ENCODE measurements at regions not wholly inside any gene's neighbourhood (a gene's known extent, or its start where the extent isn't known, plus 50 kb on each side); places are given as distances from the start of the nearest gene placed in this dataset.
A peak's percentile ranks its signal among the peaks of the same experiment; 100 is the strongest.

GRCh38 chr9:134251296-134252069 is 74.8 kb upstream of the RXRA start:
- Mint-ChIP-seq H3K27me3 (no peaks in the 10 kb centered on the region), H3K27ac (no peak overlapping the region), H3K9me3 (peaks cover 6% of the 10 kb centered on the region), H3K4me3 (no peak overlapping the region), H3K4me1 (ENCODE audit: low read depth) (no peaks in the 10 kb centered on the region), H3K36me3 (ENCODE audit: low read depth) (no peaks in the 10 kb centered on the region)
- DNase-seq: no peak

GRCh38 chr9:134252084-134252830 is 74.0 kb upstream of the RXRA start:
- H3K36me3 Mint-ChIP-seq (ENCODE audit: low read depth): no peaks in the 10 kb centered on the region
- no peak overlapping the region for H3K4me3 Mint-ChIP-seq
- no peak overlapping the region for H3K27ac Mint-ChIP-seq
- H3K4me1 Mint-ChIP-seq (ENCODE audit: low read depth): no peaks in the 10 kb centered on the region
- no peak for DNase-seq
- H3K27me3 Mint-ChIP-seq: no peaks in the 10 kb centered on the region
- H3K9me3 Mint-ChIP-seq: peaks cover 6% of the 10 kb centered on the region

- no peaks in the 10 kb centered on the region for H3K27me3 Mint-ChIP-seq
- H3K36me3 Mint-ChIP-seq (ENCODE audit: low read depth): no peaks in the 10 kb centered on the region
- no peaks in the 10 kb centered on the region for H3K9me3 Mint-ChIP-seq
- no peaks in the 10 kb centered on the region for H3K4me1 Mint-ChIP-seq (ENCODE audit: low read depth)
- peak overlapping the region; percentile 56 for H3K27ac Mint-ChIP-seq
- DNase-seq: no peak
- H3K4me3 Mint-ChIP-seq: no peak overlapping the region
Measured at GRCh38 chr9:134253606-134254205, 72.5 kb upstream of the RXRA start.

- no peaks in the 10 kb centered on the region for H3K4me1 Mint-ChIP-seq (ENCODE audit: low read depth)
- H3K27me3 Mint-ChIP-seq: no peaks in the 10 kb centered on the region
- H3K9me3 Mint-ChIP-seq: no peaks in the 10 kb centered on the region
- H3K27ac Mint-ChIP-seq: no peak overlapping the region
- H3K36me3 Mint-ChIP-seq (ENCODE audit: low read depth): no peaks in the 10 kb centered on the region
- H3K4me3 Mint-ChIP-seq: no peak overlapping the region
- DNase-seq: no peak
Measured at GRCh38 chr9:134258332-134258731, 67.9 kb upstream of the RXRA start.

- Mint-ChIP-seq H3K36me3 (ENCODE audit: low read depth) (no peaks in the 10 kb centered on the region), H3K27ac (no peak overlapping the region), H3K9me3 (no peaks in the 10 kb centered on the region), H3K27me3 (peaks cover 4% of the 10 kb centered on the region), H3K4me3 (no peak overlapping the region), H3K4me1 (ENCODE audit: low read depth) (no peaks in the 10 kb centered on the region)
- no peak for DNase-seq
Measured at GRCh38 chr9:134258828-134259546, 67.3 kb upstream of the RXRA start.

GRCh38 chr9:134259708-134260107 is 66.5 kb upstream of the RXRA start:
- Mint-ChIP-seq H3K4me1 (ENCODE audit: low read depth) (no peaks in the 10 kb centered on the region), H3K27ac (no peak overlapping the region), H3K36me3 (ENCODE audit: low read depth) (no peaks in the 10 kb centered on the region)

GRCh38 chr9:134260801-134261200 is 65.5 kb upstream of the RXRA start:
- Mint-ChIP-seq H3K27me3 (peaks cover 16% of the 10 kb centered on the region), H3K27ac (no peak overlapping the region), H3K9me3 (no peaks in the 10 kb centered on the region), H3K36me3 (ENCODE audit: low read depth) (no peaks in the 10 kb centered on the region), H3K4me1 (ENCODE audit: low read depth) (no peaks in the 10 kb centered on the region), H3K4me3 (no peak overlapping the region)
- DNase-seq: no peak

More at GRCh38 chr9:134259708-134260107, 66.5 kb upstream of the RXRA start:
- Mint-ChIP-seq H3K9me3 (no peaks in the 10 kb centered on the region), H3K4me3 (no peak overlapping the region), H3K27me3 (peaks cover 8% of the 10 kb centered on the region)
- DNase-seq: no peak

- H3K27me3 Mint-ChIP-seq: peaks cover 29% of the 10 kb centered on the region
- H3K9me3 Mint-ChIP-seq: no peaks in the 10 kb centered on the region
- no peaks in the 10 kb centered on the region for H3K4me1 Mint-ChIP-seq (ENCODE audit: low read depth)
- H3K36me3 Mint-ChIP-seq (ENCODE audit: low read depth): no peaks in the 10 kb centered on the region
- no peak overlapping the region for H3K27ac Mint-ChIP-seq
- DNase-seq: no peak
- no peak overlapping the region for H3K4me3 Mint-ChIP-seq
Measured at GRCh38 chr9:134262035-134262434, 64.2 kb upstream of the RXRA start.

- H3K4me3 Mint-ChIP-seq: no peak overlapping the region
- no peak overlapping the region for H3K27ac Mint-ChIP-seq
- H3K36me3 Mint-ChIP-seq (ENCODE audit: low read depth): no peaks in the 10 kb centered on the region
- no peak for DNase-seq
- peaks cover 35% of the 10 kb centered on the region for H3K27me3 Mint-ChIP-seq
- no peaks in the 10 kb centered on the region for H3K4me1 Mint-ChIP-seq (ENCODE audit: low read depth)
- H3K9me3 Mint-ChIP-seq: no peaks in the 10 kb centered on the region
Measured at GRCh38 chr9:134263596-134263995, 62.7 kb upstream of the RXRA start.

- no peak for DNase-seq
- Mint-ChIP-seq H3K36me3 (ENCODE audit: low read depth) (no peaks in the 10 kb centered on the region), H3K4me3 (no peak overlapping the region), H3K4me1 (ENCODE audit: low read depth) (no peaks in the 10 kb centered on the region), H3K27me3 (peaks cover 40% of the 10 kb centered on the region), H3K9me3 (no peaks in the 10 kb centered on the region), H3K27ac (no peak overlapping the region)
Measured at GRCh38 chr9:134264169-134264568, 62.1 kb upstream of the RXRA start.

GRCh38 chr9:134265078-134265477 is 61.2 kb upstream of the RXRA start:
- no peak for DNase-seq
- no peaks in the 10 kb centered on the region for H3K4me1 Mint-ChIP-seq (ENCODE audit: low read depth)
- H3K27ac Mint-ChIP-seq: no peak overlapping the region
- no peak overlapping the region for H3K4me3 Mint-ChIP-seq
- H3K27me3 Mint-ChIP-seq: peaks cover 40% of the 10 kb centered on the region
- H3K36me3 Mint-ChIP-seq (ENCODE audit: low read depth): no peaks in the 10 kb centered on the region
- H3K9me3 Mint-ChIP-seq: no peaks in the 10 kb centered on the region

- Mint-ChIP-seq H3K27me3 (peaks cover 43% of the 10 kb centered on the region), H3K4me3 (no peak overlapping the region), H3K4me1 (ENCODE audit: low read depth) (no peaks in the 10 kb centered on the region), H3K36me3 (ENCODE audit: low read depth) (no peaks in the 10 kb centered on the region), H3K9me3 (no peaks in the 10 kb centered on the region), H3K27ac (no peak overlapping the region)
- DNase-seq: no peak
Measured at GRCh38 chr9:134266418-134266817, 59.8 kb upstream of the RXRA start.

GRCh38 chr9:134267305-134267880 is 58.9 kb upstream of the RXRA start:
- Mint-ChIP-seq H3K9me3 (no peaks in the 10 kb centered on the region), H3K4me1 (ENCODE audit: low read depth) (no peaks in the 10 kb centered on the region), H3K4me3 (no peak overlapping the region), H3K36me3 (ENCODE audit: low read depth) (no peaks in the 10 kb centered on the region), H3K27me3 (peaks cover 43% of the 10 kb centered on the region), H3K27ac (no peak overlapping the region)
- DNase-seq: no peak

All from activated T-cell treated with anti-CD3 and anti-CD28 coated beads, Interleukin-2, amount 50 U/mL, for 24 hours (primary cell).